IMR-90 (cell line): ENCODE measurements at regions not wholly inside any gene's neighbourhood (a gene's known extent, or its start where the extent isn't known, plus 50 kb on each side); places are given as distances from the start of the nearest gene placed in this dataset.

Experiments used
- ATAC-seq: fragments of 200-7000 bp; cut with Tn5 transposase; 2 replicates; pipeline ENCODE4 v1.9.1; 2020; ENCODE audit warnings: low read depth, mild to moderate bottlenecking, moderate library complexity
- BruUV-seq: library from RNA; stranded (reverse); fragments of 400-500 nt; replicated peaks from 2 replicates; lab custom pipeline; 2021; lab: Mats Ljungman, UMichigan
- CTCF ChIA-PET: fragments of 300-600 bp; formaldehyde crosslinking; extraction: SDS; loops from one replicate; lab custom pipeline; 2021; ENCODE audit warnings: antibody characterized with exemption; lab: Yijun Ruan, JAX
- POLR2A ChIA-PET: fragments of 300-600 bp; sonication (Branson Sonifier 250); formaldehyde crosslinking; loops from one replicate; lab custom pipeline; 2022; ENCODE audit warnings: antibody characterized with exemption; ENCODE audit not compliant: unreplicated experiment; lab: Charles Lee
- DNase-seq: peaks from one replicate; pipeline ENCODE4 v3.0.0; 2013
- H2AFZ ChIP-seq: replicated peaks from 2 replicates; pipeline ENCODE3; 2013; ENCODE audit warnings: low read length, mild to moderate bottlenecking; ENCODE audit not compliant: poor library complexity
- H2AK5ac ChIP-seq: 2 replicates; pipeline ENCODE4 v1.6.1; 2013; ENCODE audit warnings: low read depth, low read length, inconsistent platforms
- H2AK9ac ChIP-seq: replicated peaks from 2 replicates; pipeline ENCODE3; 2013; ENCODE audit warnings: mild to moderate bottlenecking, low read depth, low read length, moderate library complexity; ENCODE audit not compliant: poor library complexity
- H2BK120ac ChIP-seq: 2 replicates; pipeline ENCODE4 v1.6.1; 2013; ENCODE audit warnings: low read depth, low read length, inconsistent platforms
- H2BK15ac ChIP-seq: 3 replicates; pipeline ENCODE4 v1.6.1; 2013; ENCODE audit warnings: low read depth, low read length, inconsistent platforms
- H2BK20ac ChIP-seq: 2 replicates; pipeline ENCODE4 v1.6.1; 2013; ENCODE audit warnings: low read depth, mild to moderate bottlenecking, inconsistent platforms, low read length, moderate library complexity
- H2BK5ac ChIP-seq: 2 replicates; pipeline ENCODE4 v1.6.1; 2013; ENCODE audit warnings: mild to moderate bottlenecking, low read depth, low read length, inconsistent platforms; ENCODE audit not compliant: poor library complexity, severe bottlenecking
- H3K14ac ChIP-seq: replicated peaks from 2 replicates; pipeline ENCODE4 v1.6.1; 2013; ENCODE audit warnings: low read depth, low read length, inconsistent platforms
- H3K18ac ChIP-seq: 2 replicates; pipeline ENCODE4 v1.6.1; 2013; ENCODE audit warnings: low read depth, low read length, control low read depth
- H3K23ac ChIP-seq: 2 replicates; pipeline ENCODE4 v1.6.1; 2013; ENCODE audit warnings: low read depth, low read length, inconsistent platforms
- H3K27ac ChIP-seq: 2 replicates; pipeline ENCODE4 v1.5.1; 2013; ENCODE audit warnings: mild to moderate bottlenecking, control low read depth, low read length; ENCODE audit not compliant: insufficient read depth
- H3K27me3 ChIP-seq: 2 replicates; pipeline ENCODE4 v1.6.1; 2013; ENCODE audit warnings: low read length; ENCODE audit not compliant: control insufficient read depth, insufficient read depth
- H3K36me3 ChIP-seq: 2 replicates; pipeline ENCODE4 v1.6.1; 2013; ENCODE audit warnings: low read length, mixed read lengths; ENCODE audit not compliant: control insufficient read depth, insufficient read depth
- H3K4ac ChIP-seq: 2 replicates; pipeline ENCODE4 v1.6.1; 2013; ENCODE audit warnings: low read depth, low read length, inconsistent platforms
- H3K4me1 ChIP-seq: 2 replicates; pipeline ENCODE4 v1.6.1; 2013; ENCODE audit warnings: low read length, mixed read lengths; ENCODE audit not compliant: control insufficient read depth, insufficient read depth
- H3K4me2 ChIP-seq: 2 replicates; pipeline ENCODE4 v1.6.1; 2013; ENCODE audit warnings: low read depth, mild to moderate bottlenecking, control low read depth, low read length, moderate library complexity
- H3K4me3 ChIP-seq: 2 replicates; pipeline ENCODE4 v1.5.1; 2013; ENCODE audit warnings: low read depth, mild to moderate bottlenecking, control low read depth, low read length, moderate library complexity; ENCODE audit not compliant: insufficient read depth
- H3K56ac ChIP-seq: 2 replicates; pipeline ENCODE4 v1.6.1; 2013; ENCODE audit warnings: low read length, inconsistent platforms; ENCODE audit not compliant: insufficient read depth; ENCODE audit errors: extremely low read depth
- H3K79me1 ChIP-seq, 2 experiments: 2 replicates each; pipeline ENCODE4 v1.6.1; 2013; ENCODE audit warnings: low read length in 2 of 2, inconsistent platforms in 1 of 2, low read depth in 1 of 2
- H3K9ac ChIP-seq: 2 replicates; pipeline ENCODE4 v1.6.1; 2013; ENCODE audit warnings: low read depth, low read length, control low read depth
- H3K9me1 ChIP-seq: 2 replicates; pipeline ENCODE4 v1.6.1; 2013; ENCODE audit warnings: low read length, inconsistent platforms; ENCODE audit not compliant: insufficient read depth
- H3K9me3 ChIP-seq: 2 replicates; pipeline ENCODE4 v1.6.1; 2013; ENCODE audit warnings: low read length; ENCODE audit not compliant: control insufficient read depth, insufficient read depth
- H4K20me1 ChIP-seq: 2 replicates; pipeline ENCODE4 v1.6.1; 2013; ENCODE audit warnings: low read length, inconsistent platforms; ENCODE audit not compliant: insufficient read depth
- H4K5ac ChIP-seq: 2 replicates; pipeline ENCODE4 v1.6.1; 2013; ENCODE audit warnings: mild to moderate bottlenecking, low read depth, low read length, control low read depth
- H4K8ac ChIP-seq, 2 experiments: 2 replicates each; pipeline ENCODE4 v1.6.1; 2013; ENCODE audit warnings: low read depth in 2 of 2, low read length in 2 of 2, control low read depth in 1 of 2, inconsistent platforms in 1 of 2
- H4K91ac ChIP-seq: 2 replicates; pipeline ENCODE4 v1.6.1; 2013; ENCODE audit warnings: low read depth, low read length, inconsistent platforms; ENCODE audit not compliant: insufficient read depth
- CHD1 ChIP-seq: IDR thresholded peaks from 2 replicates; pipeline ENCODE4 v1.6.1; 2012; ENCODE audit warnings: low read depth, low read length, improper control_type of control experiment
- ELK1 ChIP-seq: fragments of 150-350 bp; IDR thresholded peaks from 2 replicates; pipeline ENCODE4 v1.6.1; 2016; ENCODE audit warnings: low read depth, mild to moderate bottlenecking, low read length, moderate library complexity, borderline replicate concordance
- WGBS, 2 experiments: methylation state at CpG; one replicate each; pipeline versions ENCODE4 v1.1.5 to v1.1.7; 2013; ENCODE audit warnings: missing lambda C conversion rate in 2 of 2; ENCODE audit not compliant: insufficient read length in 1 of 2; ENCODE audit errors: extremely low coverage in 2 of 2; 5-methylcytosine and 5-hydroxymethylcytosine counted together
- dilution Hi-C: fragments of 300-500 bp; cut with HindIII; formaldehyde crosslinking; loops from one replicate; pipeline ENCODE4 v1.14.3; 2018; ENCODE audit warnings: low sequenced_read_pairs; ENCODE audit not compliant: unreplicated experiment
- in situ Hi-C: fragments of 300-500 bp; cut with MboI; formaldehyde crosslinking; loops from 3 replicates; pipeline ENCODE4 v1.14.3; 2019; ENCODE audit warnings: low sequenced_read_pairs, inconsistent platforms, mixed read lengths
- intact Hi-C: fragments of 100-400 bp; cut with micrococcal nuclease; formaldehyde crosslinking; loops from 2 replicates; pipeline ENCODE4 v1.10.0; 2022

GRCh38 chr5:67266654-67267350 is 70.2 kb upstream of the CD180 start:
- Histone ChIP-seq H3K4me2 (no peak overlapping the region), H2BK120ac (peak overlapping the region; percentile 95), H3K56ac (no peak overlapping the region), H4K5ac (no peak overlapping the region), H4K91ac (0 out of 2 replicates have a peak overlapping the region, but pooled peaks have one; percentile 25), H2BK20ac (peak overlapping the region; percentile 67), H3K14ac (peak overlapping the region; percentile 84; the same call in 1 of the 2 replicates), H3K4ac (0 out of 2 replicates have a peak overlapping the region, but pooled peaks have one; percentile 79), H3K4me1 (peaks cover 16% of the 10 kb centered on the region), H4K8ac (no peak overlapping the region), H3K79me1 (no peaks in the 10 kb centered on the region), H3K4me3 (no peak overlapping the region), H3K9ac (no peak overlapping the region), H3K9me3 (no peaks in the 10 kb centered on the region), H3K9me1 (peaks cover 15% of the 10 kb centered on the region), H3K18ac (peak overlapping the region; percentile 74; the same call in 1 of the 2 replicates), H3K27ac (no peak overlapping the region), H3K27me3 (no peaks in the 10 kb centered on the region), H2AFZ (no peak overlapping the region), H2AK9ac (no peak overlapping the region), H4K20me1 (no peaks in the 10 kb centered on the region; the same call in 1 of the 2 replicates), H2BK5ac (no peak overlapping the region), H2BK15ac (peak overlapping the region; percentile 84; the same call in 2 of the 3 replicates), H2AK5ac (peak overlapping the region; percentile 42; the same call in 1 of the 2 replicates), H3K36me3 (no peaks in the 10 kb centered on the region), H3K23ac (0 out of 2 replicates have a peak overlapping the region, but pooled peaks have one; percentile 81)
- intact Hi-C loops = no loop called here
- ATAC-seq = no peak
- dilution Hi-C loops = no loop called here
- ChIA-PET POLR2A (no interaction called here), CTCF (interaction anchor here (1.0 kb wide), 1 partner anchor 1002 kb away, joined by 4 read pairs; no protein-coding TSS in a partner anchor)
- no peak for TF ChIP-seq ELK1
- no peak for TF ChIP-seq CHD1
- no TSS peak for BruUV-seq
- 83% methylated on average over 1 of the region's 6 CpGs; no CpG with 5 or more reads in 1 of the 2 experiments for WGBS, 2 experiments
- in situ Hi-C loops = no loop called here
- DNase-seq = no peak
